NCI-H526 treated with DMSO at 0.1 percent for 48 hours (cell line): ENCODE measurements at regions not wholly inside any gene's neighbourhood (a gene's known extent, or its start where the extent isn't known, plus 50 kb on each side); places are given as distances from the start of the nearest gene placed in this dataset.

Source experiments
- DNase-seq: peaks from one replicate; lab custom pipeline; 2025; lab: John Stamatoyannopoulos, UW

DNA sequence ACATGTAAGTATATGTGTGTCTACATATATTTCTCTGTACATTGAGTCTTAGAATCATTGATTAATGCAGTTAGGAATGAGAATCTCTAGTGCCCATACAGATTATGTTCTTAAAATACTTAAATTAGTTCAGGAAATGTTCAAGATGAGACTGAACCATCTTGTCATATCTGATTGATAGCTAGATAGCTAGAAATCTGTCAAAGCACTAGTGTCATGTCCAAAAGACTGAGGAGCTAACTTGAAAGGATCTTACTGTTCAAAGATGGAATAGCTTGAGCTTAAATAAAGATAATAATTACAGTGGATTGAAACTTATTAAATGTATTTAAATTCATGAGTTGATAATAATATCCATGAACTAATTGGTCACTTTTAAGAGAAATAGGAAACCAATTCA lies 191.7 kb upstream of the TCF21 start:
- no peak for DNase-seq

DNA sequence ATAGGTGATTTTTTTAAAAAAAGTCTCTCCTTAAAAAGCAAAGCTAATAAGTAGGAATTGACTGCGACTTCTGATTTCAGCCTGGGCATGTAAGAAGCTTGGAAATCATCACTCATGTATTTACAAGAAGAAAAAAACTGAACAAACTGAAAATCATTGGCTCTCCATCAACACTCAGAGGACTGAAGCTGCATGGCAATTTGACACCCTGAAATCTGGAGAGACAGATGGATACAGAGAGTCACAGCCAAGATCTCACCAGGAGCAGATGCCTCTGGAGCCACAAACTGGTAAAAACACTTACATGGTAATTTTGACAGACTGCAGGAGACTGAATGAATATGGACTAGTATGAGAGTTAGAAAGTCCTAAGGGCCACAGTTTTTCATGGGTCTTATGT lies 191.2 kb upstream of the TCF21 start:
- no peak for DNase-seq

DNA sequence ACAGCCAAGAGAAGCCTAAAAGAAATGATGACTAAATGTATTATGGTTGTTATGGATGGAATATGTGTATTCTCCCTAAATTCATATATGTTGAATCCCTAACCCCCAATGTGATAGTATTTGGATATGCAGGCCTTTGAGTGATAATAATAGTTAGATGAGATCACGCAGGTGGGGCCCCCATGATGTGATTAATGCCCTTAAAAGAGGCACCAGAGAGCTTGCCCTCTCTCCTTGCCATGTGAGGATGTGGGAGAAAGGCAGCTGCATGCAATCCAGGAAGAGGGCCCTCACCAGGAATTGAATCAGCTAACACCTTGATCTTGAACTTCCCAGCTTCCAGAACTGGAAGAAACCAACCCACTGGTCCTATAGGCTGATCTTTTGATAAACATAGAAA lies 190.6 kb upstream of the TCF21 start:
- no peak for DNase-seq

DNA sequence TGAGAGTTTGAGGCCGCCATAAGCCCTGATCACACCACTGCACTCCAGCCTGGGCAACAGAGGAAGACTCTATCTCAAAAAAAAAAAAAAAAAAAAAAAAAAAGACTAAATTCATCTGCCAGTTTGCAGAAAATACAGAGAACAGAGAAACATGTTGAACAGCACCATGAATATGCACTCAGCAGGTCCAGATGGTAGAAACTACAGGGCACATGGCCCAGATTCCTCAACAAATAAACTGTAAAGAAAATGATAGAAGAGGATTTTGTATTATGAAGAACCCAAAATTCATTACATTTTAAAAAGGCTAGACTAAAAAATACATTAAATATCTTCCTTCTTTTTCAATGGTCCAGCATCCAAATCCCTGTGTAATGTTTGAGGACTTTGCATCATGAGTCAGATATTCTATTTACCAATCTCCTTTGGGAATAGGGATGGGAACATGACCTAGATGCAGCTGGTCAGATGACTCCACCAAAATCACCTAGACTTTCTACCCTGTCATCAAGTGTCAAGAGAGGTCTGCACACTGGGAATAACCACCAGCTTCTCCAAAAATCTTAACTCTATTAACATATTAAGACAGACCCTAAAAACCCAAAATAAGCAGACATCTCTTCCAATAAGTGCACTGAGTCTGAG lies 189.1 kb upstream of the TCF21 start:
- DNase-seq = no peak

DNA sequence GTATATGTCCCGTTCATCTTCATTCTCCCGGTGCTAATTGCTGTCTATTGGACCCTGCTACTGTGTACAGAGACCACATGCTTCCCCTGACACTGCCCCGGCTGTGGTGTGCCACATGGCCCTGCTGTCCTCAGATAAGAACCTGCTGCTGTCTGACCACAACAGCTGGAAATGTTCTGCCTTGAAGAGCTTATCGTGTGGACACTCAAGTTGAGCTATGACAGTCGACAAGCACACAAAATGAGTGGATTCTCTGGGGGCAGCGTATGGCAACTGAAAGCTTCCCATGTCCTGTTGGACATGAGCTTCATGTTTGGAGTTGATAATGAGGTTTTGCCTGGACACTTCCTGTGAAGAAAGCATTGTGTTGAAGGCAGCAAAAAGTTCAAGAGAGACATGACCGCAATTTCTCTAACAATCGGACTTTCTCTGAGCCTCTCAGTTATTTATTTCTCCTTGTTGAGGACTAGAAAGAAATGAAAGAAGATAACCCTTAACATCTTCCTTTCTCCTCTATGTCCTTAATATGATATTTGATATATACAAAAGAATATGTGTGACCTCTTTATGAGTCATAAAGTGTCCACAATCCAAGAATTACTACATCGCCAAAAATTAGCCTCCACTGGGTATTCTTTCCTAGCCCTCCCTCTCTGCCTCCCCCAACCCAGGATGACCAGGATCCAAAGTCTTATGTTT lies 187.1 kb upstream of the TCF21 start:
- DNase-seq = no peak

DNA sequence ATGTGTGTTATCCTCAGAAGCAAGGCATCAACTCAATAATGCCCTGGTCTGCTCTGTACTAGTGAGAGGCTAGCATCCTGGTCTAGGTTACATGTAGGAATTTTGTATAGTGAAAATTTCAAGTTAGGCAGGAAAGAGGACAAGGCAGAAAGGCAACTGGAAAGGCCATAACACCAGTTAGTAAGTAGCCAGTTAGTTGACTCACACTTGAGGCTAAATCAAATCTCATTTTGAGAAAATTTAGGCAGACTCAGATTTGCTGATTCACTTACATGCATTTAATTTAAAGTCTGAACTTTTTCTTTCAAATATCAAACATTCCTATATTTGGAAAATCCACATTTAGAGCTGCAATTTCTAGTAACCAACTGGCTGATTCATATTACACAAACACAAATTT lies 184.5 kb upstream of the TCF21 start:
- DNase-seq = no peak

DNA sequence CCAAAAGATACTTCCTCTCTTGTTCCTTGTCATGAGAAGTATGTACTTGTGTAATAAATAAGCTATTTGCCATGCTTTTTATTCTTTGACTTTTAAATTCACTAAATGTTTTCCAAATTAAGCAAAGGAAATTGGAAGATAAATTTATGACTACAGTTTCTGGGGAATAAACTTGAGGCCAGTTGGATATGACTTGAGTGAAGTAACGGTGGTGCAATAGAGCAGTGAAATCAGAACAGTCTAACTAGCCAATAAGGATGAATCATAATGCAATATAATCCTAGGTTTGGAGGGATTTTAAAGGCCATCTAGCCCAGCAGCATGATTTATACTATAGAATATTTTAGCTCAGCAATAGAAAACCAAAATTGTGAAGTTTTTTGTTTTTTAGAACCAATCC lies 183.8 kb upstream of the TCF21 start:
- no peak for DNase-seq

DNA sequence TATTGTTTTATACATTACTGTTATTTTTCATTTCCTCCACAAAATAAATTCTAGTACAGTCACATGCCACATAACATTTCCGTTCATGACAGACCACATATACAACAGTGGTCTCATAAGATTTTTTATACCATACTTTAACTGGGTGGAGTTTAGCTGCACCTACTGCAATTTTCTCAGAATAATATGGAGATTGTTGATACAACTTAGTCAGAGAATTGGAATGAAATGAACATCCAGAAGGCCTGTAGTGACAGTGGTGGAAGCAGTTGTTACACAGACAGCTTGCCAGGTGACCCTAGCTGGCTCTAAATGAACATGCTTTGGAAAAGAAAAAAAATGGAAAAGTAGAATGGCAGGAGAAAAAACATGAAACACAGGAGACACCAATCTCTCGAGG lies 183.2 kb upstream of the TCF21 start:
- DNase-seq = no peak

DNA sequence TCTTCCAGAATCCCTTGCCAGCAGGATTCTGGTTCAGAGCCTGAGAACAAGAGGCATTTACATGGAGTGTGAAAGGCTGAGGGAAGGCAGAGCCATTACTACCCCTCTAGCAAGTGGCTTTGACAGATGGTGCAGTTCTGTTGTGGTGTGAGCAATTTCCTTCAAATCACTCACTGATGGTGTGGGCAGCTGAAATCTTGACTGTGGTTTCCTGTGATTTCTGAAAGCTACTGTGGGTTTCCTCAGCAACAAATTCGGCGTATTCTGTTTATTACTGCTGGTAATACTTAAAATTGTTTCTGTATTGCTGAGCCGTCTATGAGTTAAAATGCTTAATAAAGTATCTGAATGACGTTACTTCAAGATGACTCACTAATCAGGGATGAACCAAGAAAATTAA lies 181.5 kb upstream of the TCF21 start:
- no peak for DNase-seq

DNA sequence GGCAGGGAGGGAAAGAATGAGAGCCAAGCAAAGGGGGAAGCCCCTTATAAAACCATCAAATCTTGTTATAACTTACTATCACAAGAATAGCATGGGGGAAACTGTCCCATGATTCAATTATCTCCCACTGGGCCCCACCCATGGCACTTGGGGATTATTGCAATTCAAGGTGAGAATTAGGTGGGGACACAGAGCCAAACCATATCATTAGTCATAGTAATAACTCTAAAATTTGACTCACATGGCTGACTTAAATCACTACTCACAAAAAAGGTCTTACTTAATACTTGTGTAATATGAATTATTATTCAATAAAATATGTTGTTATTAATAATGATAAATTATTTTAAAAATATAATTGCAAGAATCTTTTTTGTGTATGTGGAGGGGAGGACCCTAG lies 178.1 kb upstream of the TCF21 start:
- no peak for DNase-seq

DNA sequence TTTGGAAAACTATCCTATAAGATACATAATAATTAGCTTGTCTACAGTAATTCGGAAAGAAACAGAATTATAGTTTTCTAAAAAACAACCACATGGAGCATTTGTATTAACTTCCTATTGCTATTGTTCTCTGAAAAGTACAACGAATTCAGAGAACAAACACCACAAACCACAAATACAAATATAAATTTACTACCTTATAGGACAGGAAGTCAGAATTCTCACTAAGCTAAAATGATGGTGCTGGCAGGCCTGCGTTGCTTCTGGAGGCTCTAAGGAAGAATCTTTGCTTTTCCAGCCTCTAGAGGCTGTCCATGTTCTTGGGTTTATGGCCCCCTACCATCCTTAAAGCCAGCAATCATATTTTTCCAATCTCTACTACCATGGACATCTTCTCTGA lies 173.6 kb upstream of the TCF21 start:
- DNase-seq = no peak

DNA sequence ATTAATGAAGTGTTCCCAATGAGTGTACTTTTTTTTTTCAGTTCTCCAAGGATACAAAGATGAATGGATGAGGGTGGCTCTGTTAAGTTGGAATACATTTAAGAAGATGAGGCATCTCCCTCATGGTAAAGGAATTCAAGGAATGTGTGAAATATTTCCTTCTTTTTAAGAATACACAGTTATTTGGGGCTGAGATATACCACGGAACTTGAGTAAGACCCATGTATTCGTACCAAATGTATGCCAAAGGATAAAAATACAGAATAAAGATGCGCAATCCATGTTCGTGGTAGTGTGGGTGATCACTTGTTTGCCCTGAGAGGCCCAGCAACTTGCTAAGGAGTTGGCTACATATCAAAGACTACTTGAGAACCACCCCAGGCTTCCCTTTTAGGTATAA lies 164.2 kb upstream of the TCF21 start:
- DNase-seq = no peak

DNA sequence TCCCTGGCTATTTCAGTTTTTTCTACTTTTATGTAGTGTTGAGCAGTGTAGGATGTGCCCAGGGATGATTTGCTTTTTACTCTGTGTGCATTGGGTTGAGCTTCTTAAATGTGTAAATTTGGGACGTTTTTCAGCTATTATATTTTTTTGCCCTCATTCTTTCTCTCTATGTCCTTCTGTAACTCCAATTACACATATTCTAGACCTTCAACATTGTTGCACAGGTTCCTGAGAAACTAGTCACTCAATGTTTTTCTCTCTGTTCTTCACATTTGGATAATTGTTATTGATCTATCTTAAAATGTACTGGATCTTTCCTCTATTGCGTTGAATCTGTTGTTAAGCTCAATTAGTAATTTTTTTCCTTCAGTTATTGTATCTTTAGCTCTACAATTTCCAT lies 162.7 kb upstream of the TCF21 start:
- no peak for DNase-seq

DNA sequence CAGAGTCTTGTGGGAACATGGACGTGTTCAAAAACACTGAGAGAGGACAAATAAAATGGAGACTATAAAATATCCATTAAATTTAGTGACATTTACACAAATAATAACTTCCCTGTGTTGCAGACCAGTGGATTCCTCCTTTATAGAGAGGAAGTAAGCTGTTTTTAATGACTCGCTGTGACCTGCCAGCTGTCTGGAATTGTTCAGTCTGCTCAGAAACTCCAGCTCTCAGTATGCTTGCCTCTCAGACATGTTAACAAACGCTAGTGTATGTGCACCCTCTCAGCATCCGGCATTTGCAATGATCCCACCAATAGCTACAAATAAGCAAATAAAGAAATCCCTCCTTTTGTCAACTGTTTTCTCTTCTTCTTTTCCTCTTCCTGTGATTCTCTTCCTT lies 158.0 kb upstream of the TCF21 start:
- DNase-seq = no peak

DNA sequence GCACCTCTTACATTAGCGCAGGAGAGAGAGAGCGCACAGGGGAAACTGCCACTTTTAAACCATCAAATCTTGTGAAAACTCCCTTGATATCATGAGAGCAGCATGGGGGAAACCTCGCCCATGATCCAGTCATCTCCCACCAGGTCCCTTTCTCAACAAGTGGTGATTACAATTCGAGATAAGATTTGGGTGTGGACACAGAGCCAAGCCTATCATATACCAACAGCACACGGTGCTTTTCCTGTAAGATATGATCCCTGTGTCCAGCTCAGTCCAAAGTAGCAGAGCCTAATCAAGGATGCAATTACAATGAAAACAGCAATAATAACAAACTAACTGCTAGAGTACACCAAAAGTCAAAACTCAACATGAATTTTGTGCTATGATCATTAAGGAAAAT lies 148.7 kb upstream of the TCF21 start:
- DNase-seq = no peak

DNA sequence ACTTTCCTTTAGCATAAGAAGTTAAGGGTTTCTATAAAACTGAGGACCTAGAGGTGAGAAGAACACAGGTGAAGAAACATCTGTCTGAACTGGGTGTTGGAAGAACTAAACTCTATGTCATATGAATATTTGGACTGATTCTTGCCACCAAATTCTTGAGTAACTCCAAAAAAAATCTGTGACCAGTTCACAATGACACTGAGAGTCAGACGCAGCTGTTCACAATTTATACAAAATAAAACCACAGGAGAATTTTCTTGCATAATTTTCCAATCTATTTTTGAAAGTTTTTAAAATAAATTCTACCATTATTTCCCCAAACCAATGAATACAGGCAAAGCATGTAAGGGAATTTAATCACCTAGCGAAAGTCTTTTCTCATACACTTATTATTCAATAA lies 148.1 kb upstream of the TCF21 start:
- no peak for DNase-seq

DNA sequence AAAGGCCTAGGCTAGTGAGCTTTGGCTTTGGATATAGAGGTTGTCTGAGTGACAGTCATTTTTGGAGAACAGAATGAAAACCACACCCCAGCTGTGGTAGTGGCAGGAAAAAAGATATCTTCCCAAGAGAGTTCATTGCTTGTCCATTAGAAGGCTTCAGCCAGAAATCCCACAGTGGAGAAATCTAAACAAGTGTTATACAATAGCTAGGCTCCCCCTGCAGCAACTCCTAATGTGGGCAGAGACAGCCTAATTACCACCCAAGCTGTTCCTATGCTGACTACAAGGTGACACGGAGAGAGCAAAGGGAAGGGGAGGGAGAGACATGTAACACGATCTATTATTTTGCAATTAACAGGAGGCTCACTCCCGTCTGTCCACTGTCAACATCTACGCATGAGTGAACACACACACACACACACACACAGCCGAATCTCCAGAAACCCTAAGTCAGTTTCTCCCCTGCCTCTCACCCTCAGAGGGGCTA lies 147.5 kb upstream of the TCF21 start:
- peak; percentile 13 for DNase-seq

DNA sequence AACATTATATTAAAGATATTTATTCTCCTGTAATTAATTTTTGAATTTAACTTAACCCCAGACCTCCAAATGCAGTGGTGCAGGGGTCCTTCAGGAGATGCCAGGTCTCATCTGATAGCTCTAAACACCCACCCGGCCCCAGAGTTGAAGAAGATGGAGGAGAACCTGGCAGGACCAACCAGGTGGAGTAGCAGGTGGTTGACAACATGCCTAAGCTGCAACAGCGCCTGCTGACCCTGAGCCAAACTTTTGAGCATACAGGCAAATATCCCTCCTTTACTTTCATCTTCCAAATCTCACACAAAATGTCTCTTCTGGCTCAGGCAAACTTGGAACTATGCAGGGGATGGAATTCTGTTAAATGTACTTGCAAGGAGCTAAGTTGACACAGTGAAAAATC lies 145.3 kb upstream of the TCF21 start:
- no peak for DNase-seq

DNA sequence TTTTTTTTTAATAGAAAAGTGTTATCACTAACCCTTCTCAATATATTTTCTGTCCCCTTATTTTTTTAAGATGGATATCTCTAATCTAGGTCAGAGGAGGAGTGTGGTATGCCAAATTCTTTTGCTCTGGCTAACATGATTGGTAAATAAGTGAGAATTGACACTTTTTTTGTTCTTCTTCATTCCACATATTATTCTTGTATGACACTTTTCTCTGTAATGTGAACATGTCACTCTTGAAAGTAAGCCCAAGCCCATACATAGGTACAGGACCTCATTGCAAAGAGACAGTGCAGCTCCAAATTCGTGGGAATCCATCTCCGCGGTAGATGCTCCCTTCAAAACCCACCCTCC lies 142.5 kb upstream of the TCF21 start:
- no peak for DNase-seq

DNA sequence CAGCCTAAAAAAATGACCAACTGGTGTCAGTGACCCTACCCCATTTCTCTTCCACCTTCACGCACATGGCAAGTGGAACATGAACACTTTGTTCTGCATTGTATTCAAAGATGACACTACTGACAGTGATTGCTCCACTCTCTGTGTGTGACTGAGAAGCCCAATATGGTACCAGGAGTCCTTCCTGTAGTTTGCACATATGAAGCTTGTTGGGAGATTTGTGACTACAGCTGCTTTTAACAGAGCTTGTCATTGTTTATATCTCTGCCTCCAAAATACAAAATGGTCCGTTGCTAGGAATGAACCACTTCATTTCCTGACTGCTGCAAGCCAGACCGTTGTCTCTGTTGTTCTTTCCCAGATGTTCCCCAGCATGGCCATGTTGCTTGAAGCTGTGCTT lies 140.3 kb upstream of the TCF21 start:
- DNase-seq = no peak

DNA sequence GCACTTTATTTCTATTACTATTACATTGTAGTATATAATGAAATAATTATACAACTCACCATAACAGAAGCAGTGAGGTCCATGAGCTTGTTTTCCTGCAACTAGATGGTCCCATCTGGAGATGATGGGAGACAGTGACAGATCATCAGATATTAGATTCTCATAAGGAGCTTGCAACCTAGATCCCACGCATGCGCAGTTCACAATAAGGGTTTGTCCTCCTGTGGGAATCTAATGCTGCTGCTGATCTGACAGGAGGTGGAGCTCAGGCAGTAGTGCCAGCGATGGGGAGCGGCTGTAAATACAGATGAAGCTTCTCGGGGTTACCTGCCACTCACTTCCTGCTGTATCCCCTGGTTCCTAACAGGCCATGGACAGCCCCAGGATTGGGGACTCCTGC lies 139.5 kb upstream of the TCF21 start:
- no peak for DNase-seq

DNA sequence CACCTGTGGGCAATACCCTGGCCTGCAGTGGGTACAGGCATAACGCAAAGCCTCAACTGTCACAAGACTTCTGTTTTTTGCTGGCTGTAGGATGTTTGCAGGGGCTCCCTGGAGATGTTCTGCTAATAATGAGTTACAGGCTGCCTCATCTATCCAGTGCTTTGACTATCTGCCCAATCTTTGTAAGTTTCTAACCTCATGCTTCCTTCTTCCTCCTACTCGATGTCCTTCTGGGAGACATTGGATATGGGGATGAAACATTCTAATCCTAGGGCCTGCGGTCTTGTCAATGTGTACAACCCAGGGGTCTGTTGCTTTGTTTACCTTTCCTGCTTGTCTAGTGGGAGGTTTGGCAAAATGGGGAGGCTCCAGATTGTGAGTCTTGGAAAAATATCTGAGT lies 136.8 kb upstream of the TCF21 start:
- DNase-seq = no peak

DNA sequence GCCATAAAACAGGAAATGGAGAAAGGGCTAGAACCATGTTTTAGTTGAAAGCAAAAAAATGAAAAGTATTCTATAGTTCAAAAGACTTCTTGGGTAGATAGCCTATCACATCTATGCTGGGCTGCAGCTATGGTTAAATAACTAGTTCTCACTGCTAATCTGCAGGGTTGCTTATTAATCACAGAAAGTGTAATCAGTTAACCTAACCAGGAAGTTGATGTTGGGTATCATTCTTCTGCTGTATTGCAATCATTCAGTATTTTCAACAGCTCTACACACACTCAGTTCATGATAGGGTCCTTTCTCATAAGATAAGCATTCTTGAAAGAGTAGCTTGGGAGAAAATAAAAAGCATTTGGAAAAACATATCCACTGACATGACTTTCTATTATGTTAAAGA lies 135.2 kb upstream of the TCF21 start:
- DNase-seq = no peak

DNA sequence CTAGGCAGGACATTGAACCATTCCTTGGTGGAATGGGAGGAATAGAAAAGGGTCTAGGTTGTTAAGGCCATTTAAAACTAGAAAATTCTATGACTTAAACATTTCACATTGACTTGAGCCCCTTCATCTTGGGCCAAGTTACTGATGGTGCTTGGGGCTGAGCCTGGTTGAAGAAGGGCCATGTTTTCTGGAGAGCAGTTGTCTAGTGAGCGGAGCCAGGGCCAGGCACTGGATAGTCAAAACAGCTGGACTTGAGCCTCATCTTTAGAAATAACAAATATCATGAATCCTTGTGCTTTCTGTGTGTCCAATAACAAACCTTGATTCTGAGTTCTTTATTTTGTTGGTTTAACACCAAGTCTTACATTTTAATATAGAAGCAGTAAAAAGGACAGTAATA lies 134.6 kb upstream of the TCF21 start:
- no peak for DNase-seq
